ENCODE measurements at regions not wholly inside any gene's neighbourhood (a gene's known extent, or its start where the extent isn't known, plus 50 kb on each side); places are given as distances from the start of the nearest gene placed in this dataset.

DNA sequence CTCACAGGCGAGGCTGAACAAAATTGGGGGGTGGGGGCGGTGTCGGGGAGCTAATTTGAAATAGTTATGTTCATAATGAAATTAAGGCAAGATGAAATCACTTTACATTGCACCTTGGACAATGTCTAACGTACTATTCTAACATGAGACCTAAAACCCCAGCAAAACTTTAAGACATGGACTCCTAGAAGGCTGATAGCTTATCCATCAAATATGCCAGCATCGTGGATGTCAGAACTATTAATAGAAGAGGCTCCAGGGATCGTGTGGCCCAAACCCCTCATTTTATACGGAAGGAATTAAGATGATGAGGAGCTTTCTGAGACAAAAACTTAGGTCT is 279.6 kb downstream of the SOX9 start:
- peaks cover 1% of the 10 kb centered on the region for H3K36me3 ChIP-seq (ENCODE audit: control insufficient read depth, insufficient read depth, low read length)

DNA sequence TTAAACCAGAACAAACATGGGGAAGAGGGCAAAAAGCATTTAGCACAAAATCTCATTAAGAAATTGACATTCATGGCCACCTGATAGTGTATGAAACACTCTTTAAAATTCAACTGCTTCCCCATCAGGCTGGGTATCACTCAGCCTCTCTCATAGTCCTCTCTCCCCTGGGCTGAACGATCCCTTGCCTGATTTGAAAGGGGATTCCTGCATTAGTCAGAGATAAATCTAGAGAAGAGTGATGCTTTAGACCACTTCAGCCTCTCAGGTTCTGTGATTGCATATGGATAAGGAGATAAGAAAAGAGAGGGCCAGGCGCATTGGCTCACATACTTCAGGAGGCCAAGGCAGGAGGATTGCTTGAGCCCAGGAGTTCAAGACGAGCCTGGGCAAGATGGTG is 280.0 kb downstream of the SOX9 start:
- Histone ChIP-seq H3K27me3 (ENCODE audit: control insufficient read depth, insufficient read depth, low read length) (no peaks in the 10 kb centered on the region), H3K36me3 (ENCODE audit: control insufficient read depth, insufficient read depth, low read length) (no peaks in the 10 kb centered on the region), H3K4me3 (ENCODE audit: low read depth, low read length) (no peak overlapping the region)
- TF ChIP-seq, protein P1, sequence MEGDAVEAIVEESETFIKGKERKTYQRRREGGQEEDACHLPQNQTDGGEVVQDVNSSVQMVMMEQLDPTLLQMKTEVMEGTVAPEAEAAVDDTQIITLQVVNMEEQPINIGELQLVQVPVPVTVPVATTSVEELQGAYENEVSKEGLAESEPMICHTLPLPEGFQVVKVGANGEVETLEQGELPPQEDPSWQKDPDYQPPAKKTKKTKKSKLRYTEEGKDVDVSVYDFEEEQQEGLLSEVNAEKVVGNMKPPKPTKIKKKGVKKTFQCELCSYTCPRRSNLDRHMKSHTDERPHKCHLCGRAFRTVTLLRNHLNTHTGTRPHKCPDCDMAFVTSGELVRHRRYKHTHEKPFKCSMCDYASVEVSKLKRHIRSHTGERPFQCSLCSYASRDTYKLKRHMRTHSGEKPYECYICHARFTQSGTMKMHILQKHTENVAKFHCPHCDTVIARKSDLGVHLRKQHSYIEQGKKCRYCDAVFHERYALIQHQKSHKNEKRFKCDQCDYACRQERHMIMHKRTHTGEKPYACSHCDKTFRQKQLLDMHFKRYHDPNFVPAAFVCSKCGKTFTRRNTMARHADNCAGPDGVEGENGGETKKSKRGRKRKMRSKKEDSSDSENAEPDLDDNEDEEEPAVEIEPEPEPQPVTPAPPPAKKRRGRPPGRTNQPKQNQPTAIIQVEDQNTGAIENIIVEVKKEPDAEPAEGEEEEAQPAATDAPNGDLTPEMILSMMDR (IDR thresholded peaks at IDR 0.05; ENCODE audit: insufficient read depth, low read length, poor library complexity, severe bottlenecking): no peak
- no peak for DNase-seq (ENCODE audit: low read depth)

More for the DNA sequence above, 279.6 kb downstream of the SOX9 start:
- H3K27me3 ChIP-seq (ENCODE audit: control insufficient read depth, insufficient read depth, low read length): no peaks in the 10 kb centered on the region
- H3K4me3 ChIP-seq (ENCODE audit: low read depth, low read length): no peak overlapping the region
- TF ChIP-seq, protein P1 (IDR thresholded peaks at IDR 0.05; ENCODE audit: insufficient read depth, low read length, poor library complexity, severe bottlenecking): no peak
- DNase-seq (ENCODE audit: low read depth): no peak

DNA sequence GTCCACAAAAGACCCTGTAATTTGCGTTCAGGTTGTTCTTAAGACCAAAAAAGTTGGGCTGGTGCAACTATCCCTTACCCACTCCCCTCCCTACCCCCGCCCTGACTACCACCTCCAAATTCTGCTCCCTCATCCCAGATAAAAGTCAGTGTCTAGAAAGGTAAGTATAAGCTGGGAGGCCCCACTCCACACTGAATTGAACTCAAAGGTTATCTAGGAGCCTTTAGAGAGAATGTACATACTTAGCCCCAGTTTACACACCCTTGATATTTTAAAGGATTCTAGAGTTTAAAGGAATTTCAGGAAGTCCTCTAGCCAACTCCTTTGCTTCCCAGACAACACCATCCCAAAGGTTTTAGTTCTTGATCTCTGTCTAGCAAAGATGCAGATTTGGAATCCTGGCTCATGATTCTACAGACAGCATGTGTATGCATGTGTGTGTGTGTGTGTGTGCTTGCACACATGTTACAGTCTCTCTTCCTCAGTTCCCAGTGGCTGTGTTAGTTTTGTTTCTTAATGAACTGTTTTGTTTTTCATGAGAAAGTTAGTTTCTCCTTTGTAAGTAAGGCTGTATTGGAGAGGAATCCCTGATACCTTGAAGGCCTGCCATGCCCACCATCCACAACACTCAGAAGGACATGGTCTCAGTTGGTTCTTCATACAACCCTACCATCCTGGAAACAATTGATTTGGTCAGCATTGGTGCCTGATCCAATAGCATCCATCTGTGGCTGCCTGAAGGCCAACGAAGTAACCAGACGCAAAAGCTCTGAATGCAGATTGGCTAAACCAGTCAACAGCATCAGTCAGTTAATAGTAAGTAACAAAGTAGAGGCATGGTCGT is 281.3 kb downstream of the SOX9 start:
- Histone ChIP-seq H3K36me3 (ENCODE audit: control insufficient read depth, insufficient read depth, low read length) (no peaks in the 10 kb centered on the region), H3K27me3 (ENCODE audit: control insufficient read depth, insufficient read depth, low read length) (no peaks in the 10 kb centered on the region), H3K4me3 (ENCODE audit: low read depth, low read length) (no peak overlapping the region)
- DNase-seq (ENCODE audit: low read depth): no peak
- TF ChIP-seq, protein P1 (IDR thresholded peaks at IDR 0.05; ENCODE audit: insufficient read depth, low read length, poor library complexity, severe bottlenecking): no peak

DNA sequence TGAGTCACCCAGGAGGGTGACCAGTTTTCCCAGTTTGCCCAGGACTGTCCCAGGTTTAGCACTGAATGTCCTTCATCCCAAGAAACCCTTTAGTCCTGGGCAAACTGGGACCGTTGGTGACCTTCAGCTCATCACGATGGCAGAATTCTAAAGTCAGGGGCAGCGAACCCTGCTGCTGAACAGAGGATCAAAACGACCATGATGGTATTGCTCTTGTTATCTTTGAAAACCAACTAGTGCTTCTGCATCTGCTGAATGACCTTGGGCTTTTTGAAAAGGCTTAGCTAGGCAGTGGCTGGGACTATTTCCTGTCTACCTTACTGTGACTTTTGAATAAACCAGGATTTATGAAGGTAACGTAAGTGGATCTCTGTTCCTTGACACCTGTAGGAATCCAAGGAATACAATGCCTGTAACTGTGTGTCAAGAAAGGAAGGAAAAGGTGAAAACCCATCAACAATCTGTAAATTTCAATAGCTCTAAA is 281.9 kb downstream of the SOX9 start:
- TF ChIP-seq, protein P1 (IDR thresholded peaks at IDR 0.05; ENCODE audit: insufficient read depth, low read length, poor library complexity, severe bottlenecking): no peak
- Histone ChIP-seq H3K4me3 (ENCODE audit: low read depth, low read length) (no peak overlapping the region), H3K27me3 (ENCODE audit: control insufficient read depth, insufficient read depth, low read length) (no peaks in the 10 kb centered on the region), H3K36me3 (ENCODE audit: control insufficient read depth, insufficient read depth, low read length) (no peaks in the 10 kb centered on the region)
- DNase-seq (ENCODE audit: low read depth): no peak

DNA sequence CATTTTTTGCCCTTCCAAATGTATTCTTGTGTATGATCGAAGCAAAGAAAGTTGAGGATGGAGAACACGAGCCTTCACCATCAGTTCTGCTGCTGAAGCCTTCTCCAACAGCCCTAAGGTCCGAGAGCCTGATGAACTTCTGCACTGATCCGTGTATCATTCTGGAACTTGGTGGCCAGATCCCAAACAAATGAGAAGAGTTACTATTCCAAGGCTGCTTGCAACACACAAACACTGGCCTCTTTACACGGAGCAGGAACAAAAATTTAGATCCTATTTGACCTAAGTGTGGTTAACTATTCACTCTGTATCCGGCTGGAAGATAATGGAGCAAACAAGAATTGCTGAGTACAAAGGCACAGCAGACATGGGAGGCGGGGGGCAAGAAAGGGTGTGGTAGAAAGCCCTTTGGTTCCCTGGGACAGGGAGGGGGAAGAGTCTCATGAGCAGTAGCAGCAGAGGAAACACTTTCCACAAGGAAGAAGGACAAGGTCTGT is 282.9 kb downstream of the SOX9 start:
- no peak overlapping the region for H3K4me3 ChIP-seq (ENCODE audit: low read depth, low read length)
- no peak for DNase-seq (ENCODE audit: low read depth)
- TF ChIP-seq, protein P1 (IDR thresholded peaks at IDR 0.05; ENCODE audit: insufficient read depth, low read length, poor library complexity, severe bottlenecking): no peak
- no peaks in the 10 kb centered on the region for H3K27me3 ChIP-seq (ENCODE audit: control insufficient read depth, insufficient read depth, low read length)
- H3K36me3 ChIP-seq (ENCODE audit: control insufficient read depth, insufficient read depth, low read length): no peaks in the 10 kb centered on the region
